Tibial nerve (tissue), 4 donors: ENCODE measurements at regions not wholly inside any gene's neighbourhood (a gene's known extent, or its start where the extent isn't known, plus 50 kb on each side); places are given as distances from the start of the nearest gene placed in this dataset.

Source experiments
- DNase-seq, 2 donors: peaks; one replicate each; pipeline ENCODE4 v3.0.0-alpha.2; 2019; ENCODE audit warnings: low spot score in 2 of 2
- H3K27ac ChIP-seq, 4 donors: fragments of 200-600 bp; sonication (generic) in 3 of 4; one replicate each; pipeline ENCODE4 v1.5.1; 2017 to 2019; ENCODE audit warnings: mild to moderate bottlenecking in 1 of 4
- H3K27me3 ChIP-seq, 2 donors: fragments of 200-600 bp; sonication (generic) in 1 of 2; one replicate each; pipeline versions ENCODE4 v1.5.1 to v1.6.0; 2017 to 2019
- H3K36me3 ChIP-seq, 3 donors: fragments of 200-600 bp; sonication (generic); one replicate each; pipeline ENCODE4 v1.5.1; 2018 to 2019
- H3K4me1 ChIP-seq, 4 donors: fragments of 200-600 bp; sonication (generic) in 3 of 4; one replicate each; pipeline ENCODE4 v1.5.1; 2017 to 2019
- H3K4me3 ChIP-seq, 4 donors: fragments of 200-600 bp; sonication (generic) in 3 of 4; one replicate each; pipeline ENCODE4 v1.5.1; 2017 to 2019; ENCODE audit warnings: mild to moderate bottlenecking in 1 of 4, moderate library complexity in 1 of 4
- H3K9me3 ChIP-seq, 4 donors: fragments of 200-600 bp; sonication (generic) in 3 of 4; one replicate each; pipeline ENCODE4 v1.5.1; 2017 to 2019
- EP300 ChIP-seq, 2 donors: sonication (generic); formaldehyde crosslinking; IDR thresholded peaks; one replicate each; pipeline ENCODE4 v1.6.1; 2017; ENCODE audit warnings: antibody characterized with exemption in 2 of 2, mild to moderate bottlenecking in 1 of 2
- POLR2A ChIP-seq, 2 donors: fragments of 450-650 bp; IDR thresholded peaks; one replicate each; pipeline ENCODE4 v1.6.1; 2017; ENCODE audit warnings: antibody characterized with exemption in 2 of 2, mild to moderate bottlenecking in 2 of 2, moderate library complexity in 2 of 2
- WGBS, 2 donors: methylation state at CpG; one replicate each; pipeline ENCODE4 v1.1.5; 2018; 5-methylcytosine and 5-hydroxymethylcytosine counted together
- TF ChIP-seq, protein P1 (sequence below), 5 experiments: fragments of 200-600 bp in 3 of 5; fragments of 450-650 bp in 2 of 5; sonication (generic) in 3 of 5; IDR thresholded peaks; one replicate each; pipeline ENCODE4 v1.5.1; 2016 to 2019; ENCODE audit warnings: antibody characterized with exemption in 5 of 5, mild to moderate bottlenecking in 3 of 5, moderate library complexity in 2 of 5

GRCh38 chr13:91112924-91113277 is 234.6 kb upstream of the MIR17HG start:
- no peaks in the 10 kb centered on the region for H3K9me3 ChIP-seq
- no peak for DNase-seq
- no peaks in the 10 kb centered on the region for H3K27me3 ChIP-seq
- no peaks in the 10 kb centered on the region for H3K4me1 ChIP-seq
- no peak overlapping the region for H3K4me3 ChIP-seq
- 94% methylated on average over 1 of the region's 1 CpG for WGBS, 2 donors
- H3K36me3 ChIP-seq, result no peaks in the 10 kb centered on the region
- no peak overlapping the region for H3K27ac ChIP-seq
- TF ChIP-seq POLR2A (IDR thresholded peaks at IDR 0.05) (no peak), EP300 (IDR thresholded peaks at IDR 0.05) (no peak)
- TF ChIP-seq, protein P1, sequence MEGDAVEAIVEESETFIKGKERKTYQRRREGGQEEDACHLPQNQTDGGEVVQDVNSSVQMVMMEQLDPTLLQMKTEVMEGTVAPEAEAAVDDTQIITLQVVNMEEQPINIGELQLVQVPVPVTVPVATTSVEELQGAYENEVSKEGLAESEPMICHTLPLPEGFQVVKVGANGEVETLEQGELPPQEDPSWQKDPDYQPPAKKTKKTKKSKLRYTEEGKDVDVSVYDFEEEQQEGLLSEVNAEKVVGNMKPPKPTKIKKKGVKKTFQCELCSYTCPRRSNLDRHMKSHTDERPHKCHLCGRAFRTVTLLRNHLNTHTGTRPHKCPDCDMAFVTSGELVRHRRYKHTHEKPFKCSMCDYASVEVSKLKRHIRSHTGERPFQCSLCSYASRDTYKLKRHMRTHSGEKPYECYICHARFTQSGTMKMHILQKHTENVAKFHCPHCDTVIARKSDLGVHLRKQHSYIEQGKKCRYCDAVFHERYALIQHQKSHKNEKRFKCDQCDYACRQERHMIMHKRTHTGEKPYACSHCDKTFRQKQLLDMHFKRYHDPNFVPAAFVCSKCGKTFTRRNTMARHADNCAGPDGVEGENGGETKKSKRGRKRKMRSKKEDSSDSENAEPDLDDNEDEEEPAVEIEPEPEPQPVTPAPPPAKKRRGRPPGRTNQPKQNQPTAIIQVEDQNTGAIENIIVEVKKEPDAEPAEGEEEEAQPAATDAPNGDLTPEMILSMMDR (IDR thresholded peaks at IDR 0.05), result no peak

GRCh38 chr13:91115776-91116175 is 231.7 kb upstream of the MIR17HG start:
- no peaks in the 10 kb centered on the region for H3K27me3 ChIP-seq
- H3K27ac ChIP-seq, result no peak overlapping the region
- no peak overlapping the region for H3K4me3 ChIP-seq
- no peak for DNase-seq
- TF ChIP-seq EP300 (IDR thresholded peaks at IDR 0.05) (no peak), POLR2A (IDR thresholded peaks at IDR 0.05) (no peak)
- TF ChIP-seq, protein P1 (IDR thresholded peaks at IDR 0.05), result no peak
- no peaks in the 10 kb centered on the region for H3K36me3 ChIP-seq
- 86 to 91% methylated on average over 1 of the region's 1 CpG for WGBS, 2 donors
- H3K9me3 ChIP-seq, result no peaks in the 10 kb centered on the region
- no peaks in the 10 kb centered on the region for H3K4me1 ChIP-seq

DNA sequence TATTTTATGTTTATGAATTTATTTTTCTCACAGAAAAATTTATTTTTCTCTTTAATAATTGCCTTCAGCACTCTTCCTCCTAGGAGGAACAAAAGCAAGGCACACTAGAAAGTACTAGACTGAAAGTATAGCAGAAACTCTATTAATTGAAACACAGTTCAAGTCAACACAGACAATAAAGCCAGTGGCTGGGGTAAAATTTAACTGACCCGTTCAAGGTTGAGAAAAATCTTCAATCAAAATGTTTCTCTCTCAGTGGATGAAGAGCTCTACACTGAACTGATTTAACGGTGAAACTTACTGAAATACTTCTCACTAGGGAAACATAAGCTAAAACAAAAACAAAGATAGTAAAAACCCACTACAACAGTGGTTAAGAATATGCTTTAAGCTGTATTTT is 230.1 kb upstream of the MIR17HG start:
- no peak overlapping the region for H3K4me3 ChIP-seq
- H3K4me1 ChIP-seq, result no peaks in the 10 kb centered on the region
- no peaks in the 10 kb centered on the region for H3K27me3 ChIP-seq
- DNase-seq, result no peak
- TF ChIP-seq POLR2A (IDR thresholded peaks at IDR 0.05), result no peak
- TF ChIP-seq, protein P1 (IDR thresholded peaks at IDR 0.05), result no peak
- no peak for TF ChIP-seq EP300 (IDR thresholded peaks at IDR 0.05)
- WGBS, 2 donors, result 37 to 63% methylated on average over 2 of the region's 2 CpGs
- H3K36me3 ChIP-seq, result no peaks in the 10 kb centered on the region
- no peak overlapping the region for H3K27ac ChIP-seq
- no peaks in the 10 kb centered on the region for H3K9me3 ChIP-seq

GRCh38 chr13:91119643-91120042 is 227.8 kb upstream of the MIR17HG start:
- Histone ChIP-seq H3K9me3 (no peaks in the 10 kb centered on the region), H3K36me3 (no peaks in the 10 kb centered on the region), H3K4me1 (no peaks in the 10 kb centered on the region), H3K27ac (no peak overlapping the region), H3K27me3 (no peaks in the 10 kb centered on the region), H3K4me3 (no peak overlapping the region)
- 94 to 95% methylated on average over 3 of the region's 3 CpGs for WGBS, 2 donors
- TF ChIP-seq EP300 (IDR thresholded peaks at IDR 0.05) (no peak), POLR2A (IDR thresholded peaks at IDR 0.05) (no peak)
- TF ChIP-seq, protein P1 (IDR thresholded peaks at IDR 0.05), result no peak
- DNase-seq, result no peak

- Histone ChIP-seq H3K4me3 (no peak overlapping the region), H3K36me3 (no peaks in the 10 kb centered on the region), H3K27me3 (no peaks in the 10 kb centered on the region), H3K4me1 (no peaks in the 10 kb centered on the region), H3K27ac (no peak overlapping the region), H3K9me3 (no peaks in the 10 kb centered on the region)
- 91 to 95% methylated on average over 1 of the region's 1 CpG for WGBS, 2 donors
- DNase-seq, result no peak
- TF ChIP-seq, protein P1 (IDR thresholded peaks at IDR 0.05), result no peak
- no peak for TF ChIP-seq EP300 (IDR thresholded peaks at IDR 0.05)
- no peak for TF ChIP-seq POLR2A (IDR thresholded peaks at IDR 0.05)
Measured at GRCh38 chr13:91122766-91123165, 224.7 kb upstream of the MIR17HG start.
